SH-SY5Y (cell line): ENCODE measurements at regions not wholly inside any gene's neighbourhood (a gene's known extent, or its start where the extent isn't known, plus 50 kb on each side); places are given as distances from the start of the nearest gene placed in this dataset.

ENCODE experiments used
- GATA2 ChIP-seq: IDR thresholded peaks from 2 replicates; pipeline ENCODE4 v1.6.1; 2011; ENCODE audit warnings: mild to moderate bottlenecking, low read depth, low read length
- GATA3 ChIP-seq: IDR thresholded peaks from 2 replicates; pipeline ENCODE4 v1.6.1; 2011; ENCODE audit warnings: low read depth, mild to moderate bottlenecking, low read length, moderate library complexity

GRCh38 chr17:53680745-53681144 is 142.0 kb upstream of the KIF2B start:
- no peak for TF ChIP-seq GATA2
- no peak for TF ChIP-seq GATA3
